ENCODE measurements at regions not wholly inside any gene's neighbourhood (a gene's known extent, or its start where the extent isn't known, plus 50 kb on each side); places are given as distances from the start of the nearest gene placed in this dataset.

GRCh38 chr5:173719731-173720082, 103.3 kb upstream of the BOD1 start:
- no peak for DNase-seq (ENCODE audit: low spot score)

- DNase-seq (ENCODE audit: low spot score), result no peak
These were observed 104.0 kb upstream of the BOD1 start for GRCh38 chr5:173720286-173720952.

GRCh38 chr5:173720953-173721600, 104.6 kb upstream of the BOD1 start:
- DNase-seq (ENCODE audit: low spot score), result no peak

GRCh38 chr5:173721601-173722232, 105.3 kb upstream of the BOD1 start:
- no peak for DNase-seq (ENCODE audit: low spot score)

GRCh38 chr5:173726846-173727557, 110.6 kb upstream of the BOD1 start:
- no peak for DNase-seq (ENCODE audit: low spot score)

GRCh38 chr5:173727839-173728778, 111.7 kb upstream of the BOD1 start:
- no peak for DNase-seq (ENCODE audit: low spot score)

- DNase-seq (ENCODE audit: low spot score), result no peak
These were observed 112.8 kb upstream of the BOD1 start for GRCh38 chr5:173729079-173729765.

GRCh38 chr5:173730632-173731298, 114.3 kb upstream of the BOD1 start:
- DNase-seq (ENCODE audit: low spot score), result no peak

- DNase-seq (ENCODE audit: low spot score), result no peak
These were observed 116.6 kb upstream of the BOD1 start for GRCh38 chr5:173733021-173733420.

GRCh38 chr5:173733425-173733824, 117.0 kb upstream of the BOD1 start:
- no peak for DNase-seq (ENCODE audit: low spot score)

- DNase-seq (ENCODE audit: low spot score), result no peak
These were observed 117.5 kb upstream of the BOD1 start for GRCh38 chr5:173733831-173734501.

- DNase-seq (ENCODE audit: low spot score), result no peak
These were observed 118.3 kb upstream of the BOD1 start for GRCh38 chr5:173734716-173735115.

GRCh38 chr5:173735184-173735583, 118.7 kb upstream of the BOD1 start:
- DNase-seq (ENCODE audit: low spot score), result no peak

GRCh38 chr5:173735691-173736090, 119.2 kb upstream of the BOD1 start:
- no peak for DNase-seq (ENCODE audit: low spot score)

- no peak for DNase-seq (ENCODE audit: low spot score)
These were observed 119.9 kb upstream of the BOD1 start for GRCh38 chr5:173736374-173736773.

- DNase-seq (ENCODE audit: low spot score), result no peak
These were observed 120.5 kb upstream of the BOD1 start for GRCh38 chr5:173736923-173737412.

GRCh38 chr5:173739741-173740140, 123.3 kb upstream of the BOD1 start:
- DNase-seq (ENCODE audit: low spot score), result no peak

GRCh38 chr5:173740400-173740799, 124.0 kb upstream of the BOD1 start:
- no peak for DNase-seq (ENCODE audit: low spot score)

- DNase-seq (ENCODE audit: low spot score), result no peak
These were observed 124.6 kb upstream of the BOD1 start for GRCh38 chr5:173741087-173741486.
